AG09309 (cell line): ENCODE measurements at regions not wholly inside any gene's neighbourhood (a gene's known extent, or its start where the extent isn't known, plus 50 kb on each side); places are given as distances from the start of the nearest gene placed in this dataset.

Source experiments
- DNase-seq: peaks from one replicate; pipeline ENCODE4 v3.0.0-alpha.2; 2010; ENCODE audit warnings: low read depth
- H3K4me3 ChIP-seq: 2 replicates; pipeline ENCODE4 v1.5.1; 2011; ENCODE audit warnings: mild to moderate bottlenecking, low read depth, low read length, moderate library complexity; ENCODE audit not compliant: control insufficient read depth
- TF ChIP-seq, protein P1 (sequence below): IDR thresholded peaks from 2 replicates; pipeline ENCODE4 v1.5.1; 2011; ENCODE audit warnings: mild to moderate bottlenecking, low read depth, low read length, inconsistent platforms; ENCODE audit not compliant: insufficient read depth, control insufficient read depth; ENCODE audit errors: missing control alignments

DNA sequence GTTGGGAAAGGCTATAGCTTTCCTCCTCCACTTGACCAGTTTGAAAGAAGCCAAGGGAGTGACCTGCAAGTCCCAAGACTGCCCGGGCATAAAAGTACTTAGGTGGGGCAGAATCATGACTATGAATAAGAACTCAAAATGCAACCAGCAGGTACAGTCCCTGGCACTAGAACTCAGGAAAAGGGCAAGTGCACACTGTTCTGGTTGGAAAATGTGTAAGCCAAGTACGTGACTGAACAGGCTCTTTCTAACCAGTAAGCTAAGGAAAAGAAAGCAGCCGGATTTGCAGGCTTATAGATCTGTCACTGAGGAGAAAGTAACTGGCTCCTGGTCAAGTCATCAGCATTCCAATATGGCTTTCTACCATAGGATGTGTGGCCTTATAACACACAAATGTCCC lies 101.2 kb upstream of the SLC4A7 start:
- no peak for DNase-seq
- H3K4me3 ChIP-seq: no peak overlapping the region
- TF ChIP-seq, protein P1, sequence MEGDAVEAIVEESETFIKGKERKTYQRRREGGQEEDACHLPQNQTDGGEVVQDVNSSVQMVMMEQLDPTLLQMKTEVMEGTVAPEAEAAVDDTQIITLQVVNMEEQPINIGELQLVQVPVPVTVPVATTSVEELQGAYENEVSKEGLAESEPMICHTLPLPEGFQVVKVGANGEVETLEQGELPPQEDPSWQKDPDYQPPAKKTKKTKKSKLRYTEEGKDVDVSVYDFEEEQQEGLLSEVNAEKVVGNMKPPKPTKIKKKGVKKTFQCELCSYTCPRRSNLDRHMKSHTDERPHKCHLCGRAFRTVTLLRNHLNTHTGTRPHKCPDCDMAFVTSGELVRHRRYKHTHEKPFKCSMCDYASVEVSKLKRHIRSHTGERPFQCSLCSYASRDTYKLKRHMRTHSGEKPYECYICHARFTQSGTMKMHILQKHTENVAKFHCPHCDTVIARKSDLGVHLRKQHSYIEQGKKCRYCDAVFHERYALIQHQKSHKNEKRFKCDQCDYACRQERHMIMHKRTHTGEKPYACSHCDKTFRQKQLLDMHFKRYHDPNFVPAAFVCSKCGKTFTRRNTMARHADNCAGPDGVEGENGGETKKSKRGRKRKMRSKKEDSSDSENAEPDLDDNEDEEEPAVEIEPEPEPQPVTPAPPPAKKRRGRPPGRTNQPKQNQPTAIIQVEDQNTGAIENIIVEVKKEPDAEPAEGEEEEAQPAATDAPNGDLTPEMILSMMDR: no peak

GRCh38 chr3:27584874-27585273 lies 100.7 kb upstream of the SLC4A7 start:
- no peak overlapping the region for H3K4me3 ChIP-seq
- DNase-seq: no peak
- TF ChIP-seq, protein P1: no peak

DNA sequence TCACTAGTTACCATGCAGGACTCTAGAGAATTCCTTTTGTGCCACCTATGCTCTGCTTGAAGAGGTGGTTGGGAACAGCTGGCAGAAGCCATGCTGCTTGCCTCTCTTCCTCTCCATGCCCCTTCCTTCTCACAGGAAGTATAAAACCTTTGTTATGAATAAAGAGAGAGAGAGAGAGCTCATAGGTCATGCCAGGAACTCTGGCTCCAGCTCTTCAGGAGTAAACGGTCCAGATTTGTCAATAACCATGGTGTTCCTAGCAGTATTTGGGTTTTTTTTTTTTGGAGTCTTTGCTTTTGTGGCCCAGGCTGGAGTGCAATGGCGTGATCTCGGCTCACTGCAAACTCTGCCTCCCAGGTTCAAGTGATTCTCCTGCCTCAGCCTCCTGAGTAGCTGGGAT lies 97.7 kb upstream of the SLC4A7 start:
- TF ChIP-seq, protein P1: no peak
- no peak for DNase-seq
- H3K4me3 ChIP-seq: no peak overlapping the region

DNA sequence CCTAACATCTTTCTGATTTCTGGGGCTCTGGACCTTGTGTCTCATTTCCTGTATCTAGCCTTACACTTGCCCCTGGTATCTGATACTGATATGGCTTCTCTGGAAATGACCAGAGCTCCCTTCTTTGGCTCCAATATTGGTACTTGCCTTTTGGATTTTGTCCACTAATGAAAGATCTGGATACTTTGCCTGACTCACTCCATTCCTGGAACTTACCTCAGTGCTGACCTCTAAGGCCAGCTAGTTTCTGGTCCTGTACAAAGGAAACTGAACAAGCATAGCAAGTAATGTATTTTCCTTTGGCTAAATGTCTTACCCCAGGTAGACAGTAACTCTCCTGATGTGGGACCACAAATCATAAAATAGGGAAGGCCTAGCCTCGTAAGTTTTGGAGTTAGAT lies 93.8 kb upstream of the SLC4A7 start:
- DNase-seq: no peak
- no peak overlapping the region for H3K4me3 ChIP-seq
- TF ChIP-seq, protein P1: peak; percentile 5

- no peak for DNase-seq
- TF ChIP-seq, protein P1: no peak
- no peak overlapping the region for H3K4me3 ChIP-seq
Observed at GRCh38 chr3:27577504-27577903, 93.3 kb upstream of the SLC4A7 start.

DNA sequence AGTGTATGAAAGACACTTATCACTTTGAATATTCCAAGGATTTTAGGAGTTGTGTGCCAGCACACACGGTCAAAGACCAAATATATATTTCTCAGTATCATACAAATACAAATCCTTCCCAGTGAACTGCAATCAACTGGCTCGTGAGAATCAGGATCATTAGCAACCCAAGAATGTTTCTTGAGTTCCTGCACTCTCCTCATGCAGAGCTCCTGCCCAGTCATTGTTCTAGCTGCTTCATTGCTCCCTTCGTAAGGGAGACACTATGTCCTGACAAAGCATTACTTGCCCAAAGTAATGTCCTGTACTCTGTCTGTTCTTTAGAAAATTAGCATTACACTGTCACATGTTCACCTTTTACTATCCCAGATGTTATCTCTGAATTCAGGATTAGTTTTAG lies 92.0 kb upstream of the SLC4A7 start:
- H3K4me3 ChIP-seq: no peak overlapping the region
- TF ChIP-seq, protein P1: no peak
- DNase-seq: no peak

GRCh38 chr3:27575499-27575898 lies 91.3 kb upstream of the SLC4A7 start:
- no peak for DNase-seq
- TF ChIP-seq, protein P1: no peak
- no peak overlapping the region for H3K4me3 ChIP-seq
